Cardiac muscle cell (in vitro differentiated cells and primary cell): ENCODE measurements at regions not wholly inside any gene's neighbourhood (a gene's known extent, or its start where the extent isn't known, plus 50 kb on each side); places are given as distances from the start of the nearest gene placed in this dataset.
"Not testable (repeated sequence)": the region's sequence is repeated elsewhere in the genome, so short reads cannot be mapped to it uniquely, and the experiment has no call there.

Experiments
- DNase-seq, 2 donors: peaks; one replicate each; pipeline versions ENCODE4 v3.0.0 to v3.0.0-alpha.2; 2010 to 2017; ENCODE audit warnings: low read depth in 1 of 2, low spot score in 1 of 2
- H3K27ac ChIP-seq: fragments of 200-600 bp; sonication (generic); 2 replicates; pipeline ENCODE4 v1.5.1; 2016
- H3K27me3 ChIP-seq: fragments of 200-600 bp; sonication (generic); 2 replicates; pipeline ENCODE4 v1.6.0; 2016; ENCODE audit warnings: control low read depth
- H3K36me3 ChIP-seq: fragments of 200-600 bp; sonication (generic); 2 replicates; pipeline ENCODE4 v1.5.1; 2016; ENCODE audit warnings: control low read depth
- H3K4me1 ChIP-seq: fragments of 200-600 bp; sonication (generic); 2 replicates; pipeline ENCODE4 v1.8.1; 2017; ENCODE audit warnings: low read depth, mild to moderate bottlenecking, mixed run types
- H3K4me3 ChIP-seq: fragments of 200-600 bp; sonication (generic); 2 replicates; pipeline ENCODE4 v1.5.1; 2016; ENCODE audit warnings: mild to moderate bottlenecking
- H3K9me3 ChIP-seq: fragments of 200-600 bp; sonication (generic); 2 replicates; pipeline ENCODE4 v1.5.1; 2017; ENCODE audit warnings: low read depth, mild to moderate bottlenecking, control low read depth
- CTCF ChIP-seq: IDR thresholded peaks from 2 replicates; pipeline ENCODE4 v1.5.1; 2012; ENCODE audit warnings: low read depth, mild to moderate bottlenecking, low read length

DNA sequence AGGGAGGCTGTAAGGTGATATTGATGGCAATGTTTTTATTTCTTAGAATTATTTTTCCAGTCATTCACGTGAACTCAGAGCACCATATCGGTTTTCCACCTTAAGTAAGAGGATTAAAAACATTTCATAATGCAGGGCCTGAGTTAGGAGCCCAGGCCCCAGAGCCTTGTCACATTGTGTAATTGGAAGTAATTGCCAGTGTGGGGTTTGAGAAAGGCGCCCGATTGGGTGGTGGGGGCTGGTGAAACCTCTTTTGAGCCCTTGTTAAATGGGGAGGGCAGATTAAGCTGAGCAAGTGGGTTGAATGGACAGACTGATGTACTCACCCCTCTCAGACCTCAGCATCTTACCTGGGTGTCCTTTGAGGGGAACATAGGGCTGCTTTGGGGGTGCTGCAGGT is 116.7 kb upstream of the PITX1 start:
- no peaks in the 10 kb centered on the region for H3K4me1 ChIP-seq
- no peak overlapping the region for H3K27ac ChIP-seq
- TF ChIP-seq CTCF, result no peak
- DNase-seq, result no peak
- H3K36me3 ChIP-seq, result no peaks in the 10 kb centered on the region
- no peaks in the 10 kb centered on the region for H3K9me3 ChIP-seq
- no peak overlapping the region for H3K4me3 ChIP-seq
- peaks cover 48% of the 10 kb centered on the region for H3K27me3 ChIP-seq

GRCh38 chr5:135149956-135150723 is 116.1 kb upstream of the PITX1 start:
- DNase-seq, result no peak
- TF ChIP-seq CTCF, result no peak
- H3K27me3 ChIP-seq, result peaks cover 43% of the 10 kb centered on the region
- H3K4me1 ChIP-seq, result no peaks in the 10 kb centered on the region
- H3K9me3 ChIP-seq, result no peaks in the 10 kb centered on the region
- no peak overlapping the region for H3K27ac ChIP-seq
- H3K36me3 ChIP-seq, result no peaks in the 10 kb centered on the region
- H3K4me3 ChIP-seq, result no peak overlapping the region

- DNase-seq, result no peak
- Histone ChIP-seq H3K4me1 (no peaks in the 10 kb centered on the region), H3K27ac (no peak overlapping the region), H3K27me3 (peaks cover 35% of the 10 kb centered on the region), H3K36me3 (no peaks in the 10 kb centered on the region), H3K9me3 (no peaks in the 10 kb centered on the region), H3K4me3 (no peak overlapping the region)
- TF ChIP-seq CTCF, result no peak
Observed at GRCh38 chr5:135149229-135149955, 115.4 kb upstream of the PITX1 start.

GRCh38 chr5:135147294-135148090 is 113.5 kb upstream of the PITX1 start:
- no peak overlapping the region for H3K4me3 ChIP-seq
- peaks cover 27% of the 10 kb centered on the region for H3K27me3 ChIP-seq
- H3K27ac ChIP-seq, result no peak overlapping the region
- H3K4me1 ChIP-seq, result no peaks in the 10 kb centered on the region
- TF ChIP-seq CTCF, result no peak
- no peaks in the 10 kb centered on the region for H3K36me3 ChIP-seq
- no peaks in the 10 kb centered on the region for H3K9me3 ChIP-seq
- no peak for DNase-seq

DNA sequence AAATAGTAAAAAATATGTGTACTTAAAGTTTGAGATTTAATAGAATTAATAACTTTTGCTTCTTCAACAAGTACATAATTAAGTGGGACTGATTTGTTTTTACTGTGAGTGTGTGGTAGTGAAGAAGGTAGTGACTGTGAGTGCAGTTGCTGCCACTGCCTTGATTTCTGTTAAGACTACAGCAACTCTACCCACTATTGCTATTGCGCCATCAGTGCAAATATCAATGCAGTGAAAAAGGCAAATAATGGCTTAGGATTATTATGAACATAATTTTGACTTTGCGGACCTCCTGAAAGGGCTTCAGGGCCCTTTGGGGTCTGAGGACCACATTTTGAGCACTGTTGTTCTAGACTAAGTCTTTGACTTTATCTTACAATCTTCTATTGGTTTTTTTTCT is 112.0 kb upstream of the PITX1 start:
- no peak for TF ChIP-seq CTCF

GRCh38 chr5:135143682-135144081 is 109.7 kb upstream of the PITX1 start:
- not testable (repeated sequence) for DNase-seq, H3K4me1 ChIP-seq, H3K4me3 ChIP-seq, H3K36me3 ChIP-seq, H3K9me3 ChIP-seq, H3K27ac ChIP-seq
- H3K27me3 ChIP-seq, result peaks cover 51% of the 10 kb centered on the region

More for the DNA sequence above, 112.0 kb upstream of the PITX1 start:
- H3K9me3 ChIP-seq, result no peaks in the 10 kb centered on the region
- H3K4me1 ChIP-seq, result no peaks in the 10 kb centered on the region
- H3K4me3 ChIP-seq, result no peak overlapping the region
- no peak for DNase-seq
- no peaks in the 10 kb centered on the region for H3K36me3 ChIP-seq
- H3K27ac ChIP-seq, result no peak overlapping the region
- H3K27me3 ChIP-seq, result peaks cover 37% of the 10 kb centered on the region
